HepG2 (cell line): ENCODE measurements at regions not wholly inside any gene's neighbourhood (a gene's known extent, or its start where the extent isn't known, plus 50 kb on each side); places are given as distances from the start of the nearest gene placed in this dataset.

Experiments used
- ATAC-seq: fragments of 200-7000 bp; cut with Tn5 transposase; 3 replicates; pipeline ENCODE4 v1.9.1; 2020; ENCODE audit warnings: mild to moderate bottlenecking, moderate library complexity
- BruUV-seq: library from RNA; stranded (reverse); fragments of 400-500 nt; replicated peaks from 2 replicates; lab custom pipeline; 2021; lab: Mats Ljungman, UMichigan
- CTCF ChIA-PET: fragments of 300-600 bp; formaldehyde crosslinking; extraction: SDS; loops from one replicate; lab custom pipeline; 2021; ENCODE audit warnings: low total read pairs, inconsistent platforms, low intra/inter-chr PET ratio; lab: Yijun Ruan, JAX
- POLR2A ChIA-PET: fragments of 350-600 bp; sonication (Branson Sonifier 250); formaldehyde crosslinking; loops from one replicate; lab custom pipeline; 2020; ENCODE audit warnings: antibody characterized with exemption, inconsistent platforms; lab: Yijun Ruan, JAX
- DNase-seq: peaks from one replicate; pipeline ENCODE4 v3.0.0-alpha.2; 2015; ENCODE audit warnings: low spot score
- FAIRE-seq: peaks from 3 replicates; lab custom pipeline; 2011; peaks lifted over from hg19 to GRCh38; lab: Jason Lieb, UNC
- H2AFZ ChIP-seq: one replicate; pipeline ENCODE4 v1.6.1; 2011; ENCODE audit warnings: low read length, inconsistent platforms
- H3K27ac ChIP-seq: fragments of 300-600 bp; 3 replicates; pipeline ENCODE4 v1.8.0; 2011; ENCODE audit warnings: mixed run types, mild to moderate bottlenecking, mixed read lengths, low read length, inconsistent platforms; ENCODE audit not compliant: insufficient read depth; ENCODE audit errors: extremely low read length
- H3K27me3 ChIP-seq, 2 experiments: fragments of 200-600 bp in 1 of 2; 2 replicates in 1 of 2; 3 replicates in 1 of 2; pipeline versions ENCODE4 v1.6.0 to v1.8.0; 2011; ENCODE audit warnings: low read length in 2 of 2, mild to moderate bottlenecking in 2 of 2, moderate library complexity in 2 of 2, inconsistent platforms in 1 of 2; ENCODE audit not compliant: insufficient read depth in 2 of 2, control insufficient read depth in 1 of 2
- H3K36me3 ChIP-seq, 2 experiments: fragments of 200-600 bp in 1 of 2; replicated peaks in 1 of 2; 2 replicates in 1 of 2; 3 replicates in 1 of 2; pipeline versions ENCODE4 v1.5.1 to v1.8.0; 2011; ENCODE audit warnings: low read length in 2 of 2, inconsistent platforms in 1 of 2; ENCODE audit not compliant: insufficient read depth in 2 of 2, control insufficient read depth in 1 of 2
- H3K4me1 ChIP-seq: 2 replicates; pipeline ENCODE4 v1.5.1; 2012; ENCODE audit warnings: low read length, inconsistent platforms; ENCODE audit not compliant: insufficient read depth
- H3K4me2 ChIP-seq: 2 replicates; pipeline ENCODE4 v1.6.0; 2011; ENCODE audit warnings: low read depth, low read length, inconsistent platforms
- H3K4me3 ChIP-seq, 3 experiments: fragments of 200-600 bp in 1 of 3; sonication (generic), shearing (Covaris generic) in 1 of 3; replicated peaks in 1 of 3; 2 replicates each; pipeline ENCODE4 v1.5.1; 2011 to 2016; ENCODE audit warnings: low read length in 3 of 3, inconsistent platforms in 2 of 3, low read depth in 2 of 3, mild to moderate bottlenecking in 2 of 3, control low read depth in 1 of 3, mixed read lengths in 1 of 3; ENCODE audit not compliant: insufficient read depth in 1 of 3
- H3K79me2 ChIP-seq: one replicate; pipeline ENCODE4 v1.6.1; 2011; ENCODE audit warnings: low read length, inconsistent platforms; ENCODE audit not compliant: insufficient read depth
- H3K9ac ChIP-seq: 2 replicates; pipeline ENCODE4 v1.6.0; 2011; ENCODE audit warnings: mild to moderate bottlenecking, low read depth, low read length, inconsistent platforms; ENCODE audit not compliant: insufficient read depth
- H3K9me3 ChIP-seq: 2 replicates; pipeline ENCODE4 v1.5.1; 2012; ENCODE audit warnings: mild to moderate bottlenecking, low read length
- H4K20me1 ChIP-seq: 2 replicates; pipeline ENCODE4 v1.6.0; 2011; ENCODE audit warnings: inconsistent platforms, mild to moderate bottlenecking, low read length, moderate library complexity; ENCODE audit not compliant: insufficient read depth
- EP300 ChIP-seq, 3 experiments: sonication (generic) in 1 of 3; formaldehyde crosslinking in 1 of 3; IDR thresholded peaks; 2 replicates each; pipeline versions ENCODE4 v1.5.1 to v1.6.1; 2011 to 2020; ENCODE audit warnings: low read depth in 2 of 3, low read length in 2 of 3, borderline replicate concordance in 1 of 3, improper control_type of control experiment in 1 of 3, mild to moderate bottlenecking in 1 of 3, missing genetic modification reagents in 1 of 3, moderate library complexity in 1 of 3
- FOSL2 ChIP-seq: sonication (generic); formaldehyde crosslinking; IDR thresholded peaks from 2 replicates; pipeline ENCODE4 v1.4.0; 2020; ENCODE audit warnings: missing genetic modification reagents
- GTF2F1 ChIP-seq: fragments of 150-350 bp; IDR thresholded peaks from 2 replicates; pipeline ENCODE4 v1.6.1; 2014; ENCODE audit warnings: low read length
- HOXA3 ChIP-seq: sonication (generic); formaldehyde crosslinking; IDR thresholded peaks from 2 replicates; pipeline ENCODE4 v1.5.0; 2020; ENCODE audit warnings: missing genetic modification reagents
- MED13 ChIP-seq: sonication (generic); formaldehyde crosslinking; IDR thresholded peaks from 2 replicates; pipeline ENCODE4 v1.5.0; 2020; ENCODE audit warnings: missing genetic modification reagents
- MEIS1 ChIP-seq: sonication (generic); formaldehyde crosslinking; IDR thresholded peaks from 2 replicates; pipeline ENCODE4 v1.9.0; 2021; ENCODE audit warnings: mild to moderate bottlenecking, missing genetic modification reagents, moderate library complexity, borderline replicate concordance
- MIER2 ChIP-seq: IDR thresholded peaks from 2 replicates; pipeline ENCODE4 v1.6.1; 2016; ENCODE audit warnings: missing biosample characterization, missing genetic modification reagents
- SP5 ChIP-seq: IDR thresholded peaks from 2 replicates; pipeline ENCODE4 v1.6.1; 2016; ENCODE audit warnings: low read depth, borderline replicate concordance
- TCF7 ChIP-seq: sonication (generic); IDR thresholded peaks from 2 replicates; pipeline ENCODE4 v1.6.1; 2016; ENCODE audit warnings: antibody characterized with exemption, low read depth
- ZFP41 ChIP-seq: sonication (generic); formaldehyde crosslinking; IDR thresholded peaks from 2 replicates; pipeline ENCODE4 v1.4.0; 2020; ENCODE audit warnings: mild to moderate bottlenecking, missing genetic modification reagents, borderline replicate concordance
- ZGPAT ChIP-seq: IDR thresholded peaks from 2 replicates; pipeline ENCODE4 v1.6.1; 2016; ENCODE audit warnings: mild to moderate bottlenecking
- ZNF513 ChIP-seq: sonication (generic); formaldehyde crosslinking; conservative IDR thresholded peaks from 2 replicates; pipeline ENCODE4 v1.5.0; 2020; ENCODE audit warnings: missing genetic modification reagents
- WGBS: methylation state at CpG from one replicate; pipeline ENCODE4 v1.1.6; 2017; ENCODE audit warnings: low lambda C conversion rate; 5-methylcytosine and 5-hydroxymethylcytosine counted together
- in situ Hi-C: cut with HindIII; loops from 2 replicates; pipeline ENCODE4 v1.10.0; 2017; ENCODE audit warnings: low pct_unique_long_range_greater_than_20kb; ENCODE audit not compliant: extremely low pct_ligation_motif_present
- intact Hi-C: fragments of 100-400 bp; cut with micrococcal nuclease; formaldehyde crosslinking; loops from one replicate; pipeline ENCODE4 v1.10.0; 2022; ENCODE audit not compliant: unreplicated experiment

GRCh38 chr14:54253195-54253947 lies 143.4 kb upstream of the CDKN3 start:
- Histone ChIP-seq H3K4me3 (no peak overlapping the region), H2AFZ (no peak overlapping the region), H3K4me2 (no peak overlapping the region), H3K79me2 (no peaks in the 10 kb centered on the region), H3K27ac (no peak overlapping the region), H3K36me3 (no peaks in the 10 kb centered on the region), H3K27me3 (no peaks in the 10 kb centered on the region), H4K20me1 (no peaks in the 10 kb centered on the region), H3K9me3 (no peaks in the 10 kb centered on the region), H3K4me1 (peaks cover 29% of the 10 kb centered on the region), H3K9ac (no peak overlapping the region)
- 21% methylated on average over 4 of the region's 4 CpGs for WGBS
- in situ Hi-C loops: no loop called here
- no peak for FAIRE-seq
- ChIA-PET CTCF (no interaction called here), POLR2A (no interaction called here)
- BruUV-seq: no TSS peak
- no peak for TF ChIP-seq MIER2 (CRISPR knock-in tag)
- peak; percentile 64 for TF ChIP-seq FOSL2 (CRISPR knock-in tag)
- TF ChIP-seq EP300 (IDR thresholded peaks at IDR 0.05; ENCODE audit: low read depth in 2 of 2, low read length in 2 of 2): peak in 1 of 2 experiments; percentile 45; a peak in 1 of 4 replicates
- no peak for TF ChIP-seq EP300 (CRISPR knock-in tag; IDR thresholded peaks at IDR 0.05; ENCODE audit: borderline replicate concordance)
- TF ChIP-seq TCF7: no peak
- no peak for TF ChIP-seq ZGPAT (CRISPR knock-in tag)
- no peak for TF ChIP-seq MED13
- no peak for TF ChIP-seq ZFP41 (CRISPR knock-in tag)
- TF ChIP-seq HOXA3 (CRISPR knock-in tag): no peak
- no peak for TF ChIP-seq SP5 (CRISPR knock-in tag)
- TF ChIP-seq GTF2F1: no peak
- no peak for TF ChIP-seq ZNF513 (CRISPR knock-in tag)
- no peak for TF ChIP-seq MEIS1 (CRISPR knock-in tag)
- ATAC-seq: no peak
- peak; percentile 30 for DNase-seq
- intact Hi-C loops: no loop called here
